SKM-1 treated with dmso at 0.1 percent for 144 hours (cell line): ENCODE measurements at regions not wholly inside any gene's neighbourhood (a gene's known extent, or its start where the extent isn't known, plus 50 kb on each side); places are given as distances from the start of the nearest gene placed in this dataset.
"Not testable (repeated sequence)": the region's sequence is repeated elsewhere in the genome, so short reads cannot be mapped to it uniquely, and the experiment has no call there.

ENCODE experiments used
- DNase-seq: peaks from one replicate; lab custom pipeline; 2025; ENCODE audit not compliant: unreplicated experiment; lab: John Stamatoyannopoulos, UW

DNA sequence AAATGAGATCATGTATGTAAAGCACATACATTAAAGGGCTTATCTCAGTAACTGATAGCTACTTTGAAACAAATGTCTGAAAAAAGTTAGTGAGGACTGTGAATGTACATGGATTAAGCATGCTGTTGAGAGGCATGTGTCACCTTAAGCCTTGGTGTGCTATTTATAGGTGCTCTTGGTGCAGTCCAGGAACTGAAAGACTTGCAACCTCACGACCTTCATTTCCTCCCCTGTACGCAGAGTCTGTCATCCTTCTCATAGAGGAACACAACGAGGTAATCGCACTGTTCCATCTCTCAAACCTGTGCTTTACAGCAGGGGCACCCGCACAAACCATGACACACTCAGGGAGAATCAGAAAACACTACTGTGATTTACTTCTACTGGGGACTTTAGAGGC lies 65.6 kb downstream of the UFM1 start:
- DNase-seq, result peak; percentile 52

DNA sequence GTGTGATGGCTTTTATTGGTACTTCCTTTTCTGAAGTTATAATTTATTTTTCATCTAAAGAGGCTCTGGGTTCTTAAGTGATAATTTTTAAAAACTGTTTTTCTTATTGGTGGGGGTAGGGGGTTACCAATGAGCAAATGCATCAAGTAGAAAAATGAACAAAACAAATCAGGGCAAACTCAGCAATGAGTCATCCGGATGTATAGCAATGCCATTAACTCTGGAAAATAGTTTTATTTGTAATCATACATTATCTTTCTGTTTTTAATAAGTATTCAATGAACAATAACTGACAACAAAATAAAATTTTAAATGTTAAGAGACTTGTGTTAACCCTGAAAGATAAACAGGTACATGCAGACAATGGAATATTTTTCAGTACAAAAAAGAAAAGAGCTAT lies 67.6 kb downstream of the UFM1 start:
- DNase-seq, result no peak

DNA sequence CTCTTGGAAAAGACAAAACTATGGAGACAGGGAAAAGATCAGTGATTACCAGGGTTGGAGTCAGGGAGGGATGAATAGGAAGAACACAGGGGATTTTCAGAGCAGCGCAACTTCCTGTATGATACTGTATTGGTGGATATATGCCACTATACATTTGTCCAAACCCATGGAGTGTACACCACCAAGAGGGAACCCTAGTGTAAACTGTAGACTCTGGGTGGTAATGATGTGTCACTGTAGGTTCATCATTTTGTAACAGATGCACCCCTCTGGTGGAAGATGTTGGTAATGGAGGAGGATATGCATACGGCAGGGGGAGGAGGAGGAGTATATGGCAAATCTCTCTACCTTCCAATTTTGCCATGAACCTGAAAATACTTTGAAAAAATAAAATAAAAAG lies 68.1 kb downstream of the UFM1 start:
- DNase-seq, result peak; percentile 8

DNA sequence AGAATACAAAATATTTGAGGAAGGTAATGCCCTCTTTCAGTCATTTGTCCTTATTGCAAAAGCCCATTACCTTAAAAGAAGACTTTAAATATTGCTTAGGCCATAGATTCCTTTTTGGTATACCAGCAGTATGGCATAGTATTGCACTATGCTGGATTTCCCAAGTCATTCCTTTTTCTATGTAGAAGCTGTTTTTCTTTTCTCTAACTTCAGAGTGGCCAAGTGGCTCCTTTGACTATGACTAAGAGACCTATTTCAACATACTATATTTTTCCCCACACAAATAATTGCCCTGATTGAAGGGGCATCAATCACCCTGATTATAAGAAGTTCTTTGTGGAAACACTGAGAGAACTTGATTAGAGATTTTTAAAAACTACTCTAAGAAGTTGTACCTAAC lies 68.6 kb downstream of the UFM1 start:
- DNase-seq, result no peak

DNA sequence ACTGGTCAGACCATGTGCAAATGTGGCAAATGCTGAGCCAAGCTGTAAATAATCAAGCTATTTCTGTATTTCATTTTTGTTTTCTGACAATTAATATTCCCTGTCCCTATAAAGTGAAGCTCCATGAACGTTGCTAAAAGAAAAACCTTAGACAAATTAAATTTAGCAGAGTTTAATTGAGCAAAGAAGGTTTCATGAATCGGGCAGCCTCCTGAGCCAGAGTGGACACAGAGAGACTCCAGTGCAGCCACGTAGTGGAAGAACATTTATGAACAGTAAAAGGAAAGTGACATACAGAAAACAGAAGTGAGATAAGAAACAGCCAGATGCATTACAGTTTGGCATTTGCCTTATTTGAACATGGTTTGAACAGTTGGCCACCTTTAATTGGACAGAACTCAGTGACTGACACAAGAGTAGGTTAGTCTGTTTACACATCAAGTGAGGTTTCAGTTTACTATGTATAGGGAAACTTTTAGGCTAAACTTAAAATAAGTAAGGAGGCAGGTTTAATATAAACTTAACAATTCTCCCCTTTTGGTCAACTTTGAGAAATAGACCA lies 69.7 kb downstream of the UFM1 start:
- no peak for DNase-seq

DNA sequence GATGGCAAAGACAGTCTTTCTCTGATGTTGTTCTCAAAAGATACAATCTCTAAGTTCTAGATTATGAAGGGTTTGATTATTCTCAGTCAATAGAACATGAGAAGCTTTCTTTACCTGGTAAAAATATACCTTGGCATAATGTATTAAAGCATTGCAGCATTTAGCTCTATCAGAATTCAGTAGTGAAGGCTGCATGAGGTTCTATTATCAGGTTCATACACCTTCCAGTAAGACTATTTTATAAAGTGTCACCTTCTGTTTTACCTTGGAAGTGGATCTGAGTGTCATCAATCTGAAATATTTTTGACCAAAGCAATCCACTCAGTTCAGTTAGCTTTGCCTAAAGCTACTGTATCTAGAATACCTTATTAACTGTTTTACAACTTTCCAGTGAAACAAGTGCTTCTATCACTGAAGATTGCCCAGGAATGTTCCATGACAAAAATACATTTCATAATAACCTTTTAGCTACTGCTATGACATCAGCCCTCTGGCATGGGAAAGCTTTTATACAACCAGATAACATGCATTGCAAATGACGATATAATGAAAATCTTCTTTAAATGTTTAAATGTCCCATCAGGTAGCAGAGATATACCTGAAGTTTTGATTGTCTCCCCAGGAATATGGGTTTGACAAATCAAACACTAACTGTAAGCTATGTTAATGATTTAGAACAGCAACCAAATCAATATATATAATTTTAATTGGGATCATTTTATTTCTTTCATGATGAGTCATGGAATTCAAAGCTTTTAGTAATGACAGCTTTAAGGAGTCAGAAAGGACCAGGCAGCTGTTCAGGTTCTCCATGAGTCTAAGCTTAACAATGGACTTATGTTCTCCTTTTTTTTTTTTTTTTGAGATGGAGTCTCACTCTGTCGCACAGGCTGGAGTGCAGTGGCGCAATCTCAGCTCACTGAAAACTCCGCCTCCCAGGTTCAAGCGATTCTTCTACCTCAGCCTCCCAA lies 72.2 kb downstream of the UFM1 start:
- no peak for DNase-seq

DNA sequence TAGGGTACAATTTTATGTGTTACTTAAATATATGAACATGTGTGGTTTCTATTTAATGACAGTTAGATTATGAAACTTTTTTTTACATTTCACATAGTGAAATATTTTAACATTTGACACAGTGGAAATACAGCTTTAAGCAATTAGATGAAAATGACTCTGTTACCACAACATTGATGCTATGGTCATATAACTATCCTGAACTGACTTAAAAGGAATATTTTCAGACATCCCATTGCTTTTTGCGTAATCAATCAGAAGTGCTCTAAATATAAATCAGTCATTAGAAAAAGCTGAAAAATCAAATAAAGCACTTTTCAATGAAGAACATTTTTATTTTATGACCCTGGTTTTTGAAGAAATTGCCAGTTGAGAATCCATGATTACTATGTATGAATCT lies 80.3 kb downstream of the UFM1 start:
- DNase-seq, result no peak

DNA sequence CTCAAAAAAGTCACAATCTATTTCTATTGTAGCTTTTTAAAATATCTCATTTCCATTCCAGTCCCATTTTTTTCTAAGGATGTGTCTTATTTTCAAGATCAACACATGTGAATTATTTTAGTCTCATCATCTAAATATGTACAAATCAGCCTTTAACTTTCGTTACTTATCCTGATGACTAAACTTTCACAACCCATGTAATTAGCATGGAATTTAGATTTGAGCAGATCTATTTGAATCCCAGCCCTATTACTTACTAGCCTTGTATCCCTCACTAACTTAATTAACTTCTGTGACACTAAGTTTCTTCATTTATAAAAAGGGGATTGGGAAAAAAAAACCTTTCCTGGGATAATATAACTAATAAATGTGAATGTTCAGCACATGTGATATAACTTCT lies 81.1 kb downstream of the UFM1 start:
- no peak for DNase-seq

DNA sequence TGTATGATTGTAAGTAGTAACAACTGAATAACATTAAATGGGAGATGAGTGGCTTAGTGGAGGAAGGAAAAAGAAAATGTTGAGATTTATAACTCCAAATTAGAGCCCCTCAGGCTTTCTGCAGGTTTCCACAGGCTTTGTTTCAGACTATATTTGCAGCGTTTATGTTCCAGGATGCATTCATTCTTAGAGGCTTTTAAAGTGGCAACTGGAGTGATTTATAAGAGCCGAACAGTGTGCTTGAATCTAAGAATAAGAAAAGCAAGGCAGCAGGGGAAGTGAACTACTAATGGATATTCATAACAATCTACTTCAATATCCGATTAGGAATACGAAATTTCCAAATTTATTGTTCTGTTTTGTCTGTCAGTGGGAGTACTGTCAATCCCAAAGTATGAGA lies 91.0 kb downstream of the UFM1 start:
- no peak for DNase-seq

DNA sequence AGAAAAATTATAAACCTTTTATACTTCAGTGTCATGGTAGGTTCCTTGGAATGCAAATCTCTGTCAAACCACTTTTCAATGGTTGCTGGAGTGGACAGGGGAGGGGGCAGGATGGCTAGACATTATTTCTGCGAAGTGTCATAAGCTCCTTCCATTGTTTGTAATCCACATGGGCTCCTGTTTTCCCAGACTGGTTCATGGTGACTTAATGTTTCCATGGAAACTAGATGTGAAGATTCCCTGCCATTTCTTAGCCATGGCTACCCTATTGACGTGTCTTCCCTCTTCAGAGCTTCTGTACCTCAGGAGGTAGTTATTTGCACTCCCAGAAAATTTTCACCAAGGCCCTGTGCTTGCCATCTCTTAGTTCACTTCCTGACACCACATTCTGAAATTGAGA lies 95.3 kb downstream of the UFM1 start:
- DNase-seq, result no peak

DNA sequence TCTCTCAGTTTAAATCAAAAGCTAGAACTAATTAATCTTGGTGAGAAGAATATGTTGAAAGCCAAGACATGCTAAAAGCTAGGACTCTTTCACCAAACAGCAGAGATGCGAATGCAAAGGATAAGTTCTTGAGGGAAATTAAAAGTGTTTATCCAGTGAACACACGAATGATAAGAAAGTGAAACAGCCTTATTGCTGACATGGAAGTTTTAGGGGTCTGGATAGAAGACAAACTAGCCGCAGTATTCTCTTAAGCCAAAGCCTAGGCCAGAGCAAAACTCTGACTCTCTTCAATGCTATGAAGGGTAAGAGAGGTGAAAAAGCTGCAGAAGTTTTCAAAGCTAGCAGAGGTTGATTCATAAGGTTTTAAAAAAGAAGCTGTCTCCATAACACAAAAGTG lies 103.0 kb downstream of the UFM1 start:
- no peak for DNase-seq

DNA sequence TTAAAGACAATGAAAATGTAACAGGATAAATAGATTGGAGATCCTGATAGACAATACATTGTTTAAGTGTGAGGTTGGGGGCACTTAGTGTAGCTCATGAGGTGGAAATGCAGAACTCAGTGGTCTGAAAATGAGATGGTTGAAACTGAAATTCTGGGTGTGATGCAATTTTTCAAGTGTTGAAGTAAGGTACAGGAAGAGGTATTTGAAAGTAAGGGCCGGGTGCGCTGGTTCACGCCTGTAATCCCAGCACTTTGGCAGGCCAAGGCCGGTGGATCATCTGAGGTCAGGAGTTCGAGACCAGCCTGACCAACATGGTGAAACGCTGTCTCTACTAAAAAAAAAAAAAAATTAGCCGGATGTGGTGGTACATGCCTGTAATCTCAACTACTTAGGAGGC lies 113.0 kb downstream of the UFM1 start:
- no peak for DNase-seq

DNA sequence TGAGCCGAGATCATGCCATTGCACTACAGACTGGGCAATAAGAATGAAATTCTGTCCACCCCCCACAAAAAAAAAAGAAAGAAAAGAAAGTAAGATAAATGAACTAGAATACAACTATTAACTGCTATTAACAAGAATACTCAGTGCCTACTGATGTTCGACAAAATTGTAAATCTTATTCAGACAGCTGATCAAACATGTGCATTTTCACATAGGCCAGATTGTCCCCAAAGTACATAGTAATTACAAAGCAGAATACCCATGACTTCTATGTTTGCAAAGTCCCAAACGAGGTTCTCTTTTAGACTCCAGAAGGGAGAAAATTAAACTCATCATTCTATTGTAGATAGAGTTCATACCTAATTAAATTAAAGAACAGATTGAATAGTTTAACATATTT lies 113.4 kb downstream of the UFM1 start:
- DNase-seq, result no peak

DNA sequence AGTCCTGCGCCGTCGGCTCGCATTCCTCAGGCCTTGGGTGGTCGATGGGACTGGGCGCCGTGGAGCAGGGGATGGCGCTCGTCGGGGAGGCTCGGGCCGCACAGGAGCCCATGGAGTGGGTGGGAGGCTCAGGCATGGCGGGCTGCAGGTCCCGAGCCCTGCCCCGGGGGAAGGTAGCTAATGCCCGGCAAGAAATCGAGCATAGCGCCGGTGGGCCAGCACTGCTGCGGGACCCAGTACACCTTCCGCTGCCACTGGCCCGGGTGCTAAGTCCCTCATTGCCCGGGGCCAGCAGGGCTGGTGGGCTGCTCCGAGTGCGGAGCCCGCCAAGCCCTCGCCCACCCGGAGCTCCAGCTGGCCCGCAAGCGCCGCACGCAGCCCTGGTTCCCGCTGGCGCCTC lies 122.8 kb downstream of the UFM1 start:
- not testable (repeated sequence) for DNase-seq

DNA sequence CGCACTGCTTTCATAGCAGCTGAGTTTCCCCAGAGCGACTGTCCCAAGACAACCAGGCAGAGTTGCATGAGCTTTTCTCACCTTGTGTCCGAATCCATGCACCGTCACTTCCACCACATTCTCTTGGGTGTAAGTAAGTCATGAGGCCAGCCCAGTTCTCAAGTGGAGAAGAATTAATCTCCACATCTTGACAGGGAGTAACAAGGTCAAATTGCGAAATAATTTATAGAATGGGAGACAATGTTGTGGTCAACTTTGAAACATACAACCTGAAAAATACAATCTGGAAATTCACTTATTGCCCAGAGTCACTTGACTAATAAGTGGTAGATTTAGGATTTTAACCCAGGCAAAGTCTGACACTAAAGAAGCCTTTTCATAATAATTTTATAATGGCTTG lies 123.7 kb downstream of the UFM1 start:
- no peak for DNase-seq

DNA sequence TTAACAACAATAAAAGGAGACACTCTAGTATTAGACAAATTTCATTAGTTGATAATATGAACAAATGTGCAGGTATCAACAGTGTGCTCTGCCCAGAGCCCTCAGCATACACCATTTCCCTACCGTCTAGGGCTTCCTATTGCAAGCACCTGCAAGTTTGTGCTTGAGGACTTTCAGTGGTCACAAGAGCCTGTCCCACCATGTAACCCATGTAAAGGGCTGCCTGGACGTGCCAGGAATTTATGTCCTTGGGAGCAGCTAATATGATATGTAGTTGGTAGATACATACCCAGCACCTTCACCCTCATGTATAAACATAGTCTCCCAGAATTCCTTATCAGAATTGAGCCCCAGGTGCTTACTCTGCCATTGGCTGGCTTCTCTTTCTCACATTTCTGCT lies 128.0 kb downstream of the UFM1 start:
- no peak for DNase-seq

DNA sequence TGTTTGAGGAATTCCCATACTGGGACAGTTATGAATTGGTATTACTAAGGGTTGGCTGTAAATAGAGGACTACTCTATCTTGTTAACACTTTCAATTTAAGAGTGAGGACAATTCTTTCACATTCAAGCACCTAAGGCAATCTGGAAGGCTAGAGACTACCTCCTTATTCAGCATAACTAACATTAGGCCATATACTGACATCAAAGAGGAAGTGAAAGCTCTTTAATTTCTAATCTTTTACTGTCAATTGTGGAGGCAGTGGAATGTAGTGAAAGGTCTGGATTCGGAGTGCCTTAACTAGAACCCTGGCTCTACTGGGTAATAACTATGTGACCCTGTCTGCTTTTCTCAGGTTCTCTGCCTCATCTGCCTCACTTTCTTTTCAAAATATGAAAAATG lies 134.0 kb downstream of the UFM1 start:
- DNase-seq, result no peak

DNA sequence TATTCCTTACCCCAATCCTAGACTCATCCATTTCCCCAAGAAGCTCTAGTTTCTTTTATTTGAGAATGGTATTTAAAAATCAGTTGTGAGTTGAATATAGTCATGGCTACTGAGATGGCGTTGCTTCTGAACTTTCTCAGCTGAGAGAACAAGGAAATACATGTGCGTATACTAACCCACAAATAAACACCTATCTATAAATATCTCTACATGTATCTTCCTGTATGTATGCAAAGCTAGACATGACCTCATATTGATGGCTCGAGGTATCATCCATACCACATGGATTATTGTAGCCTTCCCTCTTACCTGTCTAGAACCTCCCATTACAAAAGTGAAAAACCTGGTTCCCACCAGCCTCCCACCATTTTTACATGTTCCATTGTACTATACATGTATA lies 141.0 kb downstream of the UFM1 start:
- no peak for DNase-seq

DNA sequence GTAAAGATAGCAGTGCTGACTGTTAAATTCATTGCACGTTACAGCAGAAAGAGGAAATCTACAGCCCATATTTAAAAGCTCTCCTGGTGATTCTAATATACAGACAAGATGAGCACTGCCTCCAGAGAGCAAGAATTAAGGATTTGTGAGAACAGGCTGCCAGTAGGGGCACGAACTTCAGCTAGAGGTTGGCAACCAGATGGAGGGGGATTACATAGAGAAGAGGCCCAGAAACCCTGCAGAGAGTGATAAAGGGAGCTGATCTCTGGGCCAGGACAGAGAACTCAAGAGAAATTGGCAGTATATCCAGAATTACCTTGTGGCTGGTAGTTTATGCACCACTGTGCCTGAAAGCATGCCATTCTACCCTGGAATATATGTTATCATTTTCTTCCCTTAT lies 144.8 kb downstream of the UFM1 start:
- no peak for DNase-seq

DNA sequence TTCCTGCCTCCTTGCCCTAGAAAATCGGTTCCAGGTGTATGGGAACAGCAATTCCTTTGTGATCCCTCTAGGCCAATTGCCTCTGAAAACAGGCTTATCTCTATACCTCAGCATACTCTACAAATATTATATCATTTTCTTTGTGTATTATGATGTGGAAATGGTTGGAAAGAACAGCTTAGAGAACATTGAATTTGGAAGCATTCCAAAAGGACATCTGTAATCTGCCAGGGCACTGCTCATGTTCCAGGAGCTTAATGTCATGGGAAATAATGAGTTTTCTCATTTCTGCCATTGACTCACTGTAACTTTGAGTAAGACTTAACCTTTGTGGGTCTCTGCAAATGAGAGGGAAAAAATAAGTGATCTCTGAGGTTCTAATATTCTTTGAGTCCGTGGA lies 147.3 kb downstream of the UFM1 start:
- no peak for DNase-seq

DNA sequence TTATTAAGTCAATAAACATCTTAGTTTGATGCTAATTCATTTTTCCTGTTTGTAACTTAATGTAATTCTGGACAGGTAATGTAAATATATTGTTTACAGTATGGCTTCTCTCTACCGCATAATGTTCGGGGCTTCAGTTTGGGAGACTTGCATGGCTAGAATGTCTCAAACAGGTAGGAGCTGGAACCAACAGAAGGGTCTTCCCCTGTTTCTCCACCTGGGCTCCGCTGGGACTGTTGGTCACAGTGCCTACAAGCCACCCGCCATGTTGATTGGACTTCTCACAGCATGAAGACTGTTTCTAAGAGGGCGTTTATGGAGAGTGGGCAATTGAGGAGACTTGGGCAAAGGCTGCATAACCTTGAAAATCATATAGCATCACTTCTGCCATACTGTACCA lies 148.6 kb downstream of the UFM1 start:
- DNase-seq, result no peak

DNA sequence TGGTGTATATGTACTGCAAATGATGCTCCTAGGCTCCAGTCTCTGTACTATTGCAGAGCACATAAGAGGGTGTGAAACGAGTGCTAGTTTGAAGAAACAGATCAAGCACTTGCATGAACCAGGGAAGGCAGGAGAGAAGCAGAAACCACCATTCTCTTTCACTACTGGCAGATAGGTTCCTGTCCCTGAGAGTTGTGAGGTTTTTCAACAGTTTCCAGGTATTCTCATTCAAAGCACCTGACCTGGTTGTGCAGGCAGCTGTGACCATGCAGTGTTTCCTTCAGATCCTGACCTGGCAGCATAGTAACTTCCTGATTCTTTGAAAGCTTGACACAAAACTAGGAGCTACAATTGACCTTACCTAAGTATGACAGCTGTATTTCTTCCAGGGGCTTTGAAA lies 164.9 kb downstream of the UFM1 start:
- DNase-seq, result no peak

DNA sequence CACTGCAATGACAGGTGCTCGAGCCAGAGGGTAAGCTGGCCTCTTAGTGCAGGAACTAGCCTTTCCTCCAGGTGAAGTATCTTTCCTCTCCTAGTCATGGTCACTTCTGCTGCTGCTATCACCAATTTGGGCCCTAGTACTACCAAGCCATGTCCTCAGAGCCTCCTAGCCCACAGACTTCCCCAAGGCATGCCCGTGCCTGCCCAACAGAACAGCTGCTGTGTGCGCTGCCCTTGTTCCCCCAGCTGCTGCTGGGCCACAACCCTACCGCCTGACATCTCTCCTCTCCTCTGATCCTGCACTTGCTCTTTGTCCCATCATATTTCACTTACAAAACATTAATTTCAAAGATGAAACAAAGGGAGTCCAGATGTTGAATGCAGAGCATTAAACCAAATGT lies 168.5 kb upstream of the FREM2 start:
- no peak for DNase-seq
